HepG2 (cell line): ENCODE measurements at regions not wholly inside any gene's neighbourhood (a gene's known extent, or its start where the extent isn't known, plus 50 kb on each side); places are given as distances from the start of the nearest gene placed in this dataset.

ENCODE experiments used
- ATAC-seq: fragments of 200-7000 bp; cut with Tn5 transposase; 3 replicates; pipeline ENCODE4 v1.9.1; 2020; ENCODE audit warnings: mild to moderate bottlenecking, moderate library complexity
- BruUV-seq: library from RNA; stranded (reverse); fragments of 400-500 nt; replicated peaks from 2 replicates; lab custom pipeline; 2021; lab: Mats Ljungman, UMichigan
- CTCF ChIA-PET: fragments of 300-600 bp; formaldehyde crosslinking; extraction: SDS; loops from one replicate; lab custom pipeline; 2021; ENCODE audit warnings: low total read pairs, inconsistent platforms, low intra/inter-chr PET ratio; lab: Yijun Ruan, JAX
- POLR2A ChIA-PET: fragments of 350-600 bp; sonication (Branson Sonifier 250); formaldehyde crosslinking; loops from one replicate; lab custom pipeline; 2020; ENCODE audit warnings: antibody characterized with exemption, inconsistent platforms; lab: Yijun Ruan, JAX
- DNase-seq: peaks from one replicate; pipeline ENCODE4 v3.0.0-alpha.2; 2015; ENCODE audit warnings: low spot score
- FAIRE-seq: peaks from 3 replicates; lab custom pipeline; 2011; peaks lifted over from hg19 to GRCh38; lab: Jason Lieb, UNC
- H2AFZ ChIP-seq: one replicate; pipeline ENCODE4 v1.6.1; 2011; ENCODE audit warnings: low read length, inconsistent platforms
- H3K27ac ChIP-seq: fragments of 300-600 bp; 3 replicates; pipeline ENCODE4 v1.8.0; 2011; ENCODE audit warnings: mixed run types, mild to moderate bottlenecking, mixed read lengths, low read length, inconsistent platforms; ENCODE audit not compliant: insufficient read depth; ENCODE audit errors: extremely low read length
- H3K27me3 ChIP-seq, 2 experiments: fragments of 200-600 bp in 1 of 2; 2 replicates in 1 of 2; 3 replicates in 1 of 2; pipeline versions ENCODE4 v1.6.0 to v1.8.0; 2011; ENCODE audit warnings: low read length in 2 of 2, mild to moderate bottlenecking in 2 of 2, moderate library complexity in 2 of 2, inconsistent platforms in 1 of 2; ENCODE audit not compliant: insufficient read depth in 2 of 2, control insufficient read depth in 1 of 2
- H3K36me3 ChIP-seq, 2 experiments: fragments of 200-600 bp in 1 of 2; replicated peaks in 1 of 2; 2 replicates in 1 of 2; 3 replicates in 1 of 2; pipeline versions ENCODE4 v1.5.1 to v1.8.0; 2011; ENCODE audit warnings: low read length in 2 of 2, inconsistent platforms in 1 of 2; ENCODE audit not compliant: insufficient read depth in 2 of 2, control insufficient read depth in 1 of 2
- H3K4me1 ChIP-seq: 2 replicates; pipeline ENCODE4 v1.5.1; 2012; ENCODE audit warnings: low read length, inconsistent platforms; ENCODE audit not compliant: insufficient read depth
- H3K4me2 ChIP-seq: 2 replicates; pipeline ENCODE4 v1.6.0; 2011; ENCODE audit warnings: low read depth, low read length, inconsistent platforms
- H3K4me3 ChIP-seq, 3 experiments: fragments of 200-600 bp in 1 of 3; sonication (generic), shearing (Covaris generic) in 1 of 3; replicated peaks in 1 of 3; 2 replicates each; pipeline ENCODE4 v1.5.1; 2011 to 2016; ENCODE audit warnings: low read length in 3 of 3, inconsistent platforms in 2 of 3, low read depth in 2 of 3, mild to moderate bottlenecking in 2 of 3, control low read depth in 1 of 3, mixed read lengths in 1 of 3; ENCODE audit not compliant: insufficient read depth in 1 of 3
- H3K79me2 ChIP-seq: one replicate; pipeline ENCODE4 v1.6.1; 2011; ENCODE audit warnings: low read length, inconsistent platforms; ENCODE audit not compliant: insufficient read depth
- H3K9ac ChIP-seq: 2 replicates; pipeline ENCODE4 v1.6.0; 2011; ENCODE audit warnings: mild to moderate bottlenecking, low read depth, low read length, inconsistent platforms; ENCODE audit not compliant: insufficient read depth
- H3K9me3 ChIP-seq: 2 replicates; pipeline ENCODE4 v1.5.1; 2012; ENCODE audit warnings: mild to moderate bottlenecking, low read length
- H4K20me1 ChIP-seq: 2 replicates; pipeline ENCODE4 v1.6.0; 2011; ENCODE audit warnings: inconsistent platforms, mild to moderate bottlenecking, low read length, moderate library complexity; ENCODE audit not compliant: insufficient read depth
- HNRNPH1 ChIP-seq: fragments of 200-400 bp; formaldehyde crosslinking; optimal IDR thresholded peaks from 2 replicates; pipeline ENCODE3; 2017; ENCODE audit warnings: mild to moderate bottlenecking, low read depth, low read length
- KDM5A ChIP-seq: fragments of 200-600 bp; sonication (generic); IDR thresholded peaks from 2 replicates; pipeline ENCODE4 v1.7.0; 2018; ENCODE audit warnings: antibody characterized with exemption, mild to moderate bottlenecking, low read length, borderline replicate concordance
- NONO ChIP-seq, 2 experiments: fragments of 450-650 bp in 1 of 2; sonication (generic) in 1 of 2; formaldehyde crosslinking in 1 of 2; IDR thresholded peaks in 1 of 2; conservative IDR thresholded peaks in 1 of 2; 2 replicates each; pipeline versions ENCODE4 v1.6.1 to v1.8.0; 2017 to 2022; ENCODE audit warnings: mild to moderate bottlenecking in 1 of 2, missing genetic modification reagents in 1 of 2, moderate library complexity in 1 of 2
- SRF ChIP-seq: IDR thresholded peaks from 2 replicates; pipeline ENCODE4 v1.6.1; 2011; ENCODE audit warnings: mild to moderate bottlenecking, low read depth, low read length, moderate library complexity
- ZFP41 ChIP-seq: sonication (generic); formaldehyde crosslinking; IDR thresholded peaks from 2 replicates; pipeline ENCODE4 v1.4.0; 2020; ENCODE audit warnings: mild to moderate bottlenecking, missing genetic modification reagents, borderline replicate concordance
- ZFYVE20 ChIP-seq: sonication (generic); formaldehyde crosslinking; IDR thresholded peaks from 2 replicates; pipeline ENCODE4 v1.8.0; 2023; ENCODE audit warnings: low read depth, mild to moderate bottlenecking, moderate library complexity, missing genetic modification reagents, borderline replicate concordance
- ZNF17 ChIP-seq: sonication (generic); formaldehyde crosslinking; IDR thresholded peaks from 2 replicates; pipeline ENCODE4 v1.5.0; 2020; ENCODE audit warnings: mild to moderate bottlenecking, missing genetic modification reagents
- ZNF382 ChIP-seq: sonication (generic); formaldehyde crosslinking; IDR thresholded peaks from 2 replicates; pipeline ENCODE4 v1.5.0; 2020; ENCODE audit warnings: missing genetic modification reagents, mild to moderate bottlenecking, borderline replicate concordance
- WGBS: methylation state at CpG from one replicate; pipeline ENCODE4 v1.1.6; 2017; ENCODE audit warnings: low lambda C conversion rate; 5-methylcytosine and 5-hydroxymethylcytosine counted together
- in situ Hi-C: cut with HindIII; loops from 2 replicates; pipeline ENCODE4 v1.10.0; 2017; ENCODE audit warnings: low pct_unique_long_range_greater_than_20kb; ENCODE audit not compliant: extremely low pct_ligation_motif_present
- intact Hi-C: fragments of 100-400 bp; cut with micrococcal nuclease; formaldehyde crosslinking; loops from one replicate; pipeline ENCODE4 v1.10.0; 2022; ENCODE audit not compliant: unreplicated experiment
- TF ChIP-seq, protein P1 (sequence below): sonication (generic); formaldehyde crosslinking; IDR thresholded peaks from 2 replicates; pipeline ENCODE4 v1.4.0; 2020; ENCODE audit warnings: mild to moderate bottlenecking, missing genetic modification reagents

DNA sequence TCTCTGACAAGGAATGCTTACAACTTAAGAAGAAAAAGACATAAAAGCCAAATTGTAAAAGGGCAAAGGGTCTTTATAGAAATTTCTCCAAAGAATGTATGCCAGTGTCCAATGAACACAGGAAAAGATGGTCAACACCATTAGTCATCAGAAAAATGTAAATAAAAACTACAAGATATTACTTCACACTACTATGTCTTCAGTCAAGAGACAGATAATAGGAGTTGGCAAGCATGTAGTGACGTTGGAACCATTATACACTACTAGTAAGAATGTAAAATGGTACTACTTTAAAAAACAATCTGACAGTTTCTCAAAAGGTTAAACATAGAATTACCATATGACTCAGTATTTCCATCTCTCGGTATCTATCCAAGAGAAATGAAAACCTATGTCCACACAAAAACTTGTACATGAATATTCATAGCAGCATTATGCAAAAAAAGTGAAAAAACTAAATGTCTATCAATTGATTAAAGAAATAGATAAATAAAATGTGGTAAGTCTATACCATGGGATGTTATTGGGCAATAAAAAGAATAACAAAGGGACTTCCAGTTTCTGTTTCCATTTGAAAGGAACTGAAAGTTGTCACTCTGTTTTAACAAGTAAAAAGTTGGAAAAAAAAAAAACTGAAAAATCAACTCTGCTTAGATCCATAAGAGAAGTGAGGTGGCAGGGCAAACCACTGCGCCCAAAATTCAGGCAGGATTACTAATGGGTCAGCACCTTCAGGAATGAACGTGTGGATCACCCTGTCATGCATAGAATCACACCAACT is 69.8 kb downstream of the ALG10B start:
- BruUV-seq: no TSS peak
- WGBS: under 1% methylated on average over 4 of the region's 4 CpGs
- Histone ChIP-seq H3K79me2 (no peaks in the 10 kb centered on the region), H3K4me1 (no peaks in the 10 kb centered on the region), H3K9me3 (peaks cover 4% of the 10 kb centered on the region; the same call in 1 of the 2 replicates), H3K4me3 (no peak overlapping the region), H3K27me3 (no peaks in the 10 kb centered on the region), H3K27ac (no peak overlapping the region), H4K20me1 (no peaks in the 10 kb centered on the region), H3K36me3 (no peaks in the 10 kb centered on the region)
- DNase-seq: no peak
- intact Hi-C loops: no loop called here
- CTCF ChIA-PET: no interaction called here
- in situ Hi-C loops: no loop called here
- no peak for TF ChIP-seq NONO (IDR thresholded peaks at IDR 0.05)
- no peak for TF ChIP-seq NONO (CRISPR knock-in tag; conservative IDR thresholded peaks at IDR 0.05)
- no peak for TF ChIP-seq SRF
- TF ChIP-seq ZFYVE20 (CRISPR knock-in tag): no peak
- TF ChIP-seq, protein P1, sequence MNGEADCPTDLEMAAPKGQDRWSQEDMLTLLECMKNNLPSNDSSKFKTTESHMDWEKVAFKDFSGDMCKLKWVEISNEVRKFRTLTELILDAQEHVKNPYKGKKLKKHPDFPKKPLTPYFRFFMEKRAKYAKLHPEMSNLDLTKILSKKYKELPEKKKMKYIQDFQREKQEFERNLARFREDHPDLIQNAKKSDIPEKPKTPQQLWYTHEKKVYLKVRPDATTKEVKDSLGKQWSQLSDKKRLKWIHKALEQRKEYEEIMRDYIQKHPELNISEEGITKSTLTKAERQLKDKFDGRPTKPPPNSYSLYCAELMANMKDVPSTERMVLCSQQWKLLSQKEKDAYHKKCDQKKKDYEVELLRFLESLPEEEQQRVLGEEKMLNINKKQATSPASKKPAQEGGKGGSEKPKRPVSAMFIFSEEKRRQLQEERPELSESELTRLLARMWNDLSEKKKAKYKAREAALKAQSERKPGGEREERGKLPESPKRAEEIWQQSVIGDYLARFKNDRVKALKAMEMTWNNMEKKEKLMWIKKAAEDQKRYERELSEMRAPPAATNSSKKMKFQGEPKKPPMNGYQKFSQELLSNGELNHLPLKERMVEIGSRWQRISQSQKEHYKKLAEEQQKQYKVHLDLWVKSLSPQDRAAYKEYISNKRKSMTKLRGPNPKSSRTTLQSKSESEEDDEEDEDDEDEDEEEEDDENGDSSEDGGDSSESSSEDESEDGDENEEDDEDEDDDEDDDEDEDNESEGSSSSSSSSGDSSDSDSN (CRISPR knock-in tag): no peak
- no peak for TF ChIP-seq ZNF382
- TF ChIP-seq KDM5A: no peak
- TF ChIP-seq HNRNPH1: no peak
- no peak for TF ChIP-seq ZNF17 (CRISPR knock-in tag)
- no peak for TF ChIP-seq ZFP41 (CRISPR knock-in tag)
- TF ChIP-seq, all 625 proteins: peak for 0
- H2AFZ ChIP-seq: no peak overlapping the region
- POLR2A ChIA-PET: no interaction called here
- ATAC-seq (no peak), FAIRE-seq (no peak)
- no peak overlapping the region for H3K4me2 ChIP-seq
- no peak overlapping the region for H3K9ac ChIP-seq
